Fibroblast of peridontal ligament (primary cell): ENCODE measurements at regions not wholly inside any gene's neighbourhood (a gene's known extent, or its start where the extent isn't known, plus 50 kb on each side); places are given as distances from the start of the nearest gene placed in this dataset.
"Not testable (repeated sequence)": the region's sequence is repeated elsewhere in the genome, so short reads cannot be mapped to it uniquely, and the experiment has no call there.

Source experiments
- DNase-seq: peaks from one replicate; pipeline ENCODE4 v3.0.0-alpha.2; 2010; ENCODE audit errors: extremely low read depth

DNA sequence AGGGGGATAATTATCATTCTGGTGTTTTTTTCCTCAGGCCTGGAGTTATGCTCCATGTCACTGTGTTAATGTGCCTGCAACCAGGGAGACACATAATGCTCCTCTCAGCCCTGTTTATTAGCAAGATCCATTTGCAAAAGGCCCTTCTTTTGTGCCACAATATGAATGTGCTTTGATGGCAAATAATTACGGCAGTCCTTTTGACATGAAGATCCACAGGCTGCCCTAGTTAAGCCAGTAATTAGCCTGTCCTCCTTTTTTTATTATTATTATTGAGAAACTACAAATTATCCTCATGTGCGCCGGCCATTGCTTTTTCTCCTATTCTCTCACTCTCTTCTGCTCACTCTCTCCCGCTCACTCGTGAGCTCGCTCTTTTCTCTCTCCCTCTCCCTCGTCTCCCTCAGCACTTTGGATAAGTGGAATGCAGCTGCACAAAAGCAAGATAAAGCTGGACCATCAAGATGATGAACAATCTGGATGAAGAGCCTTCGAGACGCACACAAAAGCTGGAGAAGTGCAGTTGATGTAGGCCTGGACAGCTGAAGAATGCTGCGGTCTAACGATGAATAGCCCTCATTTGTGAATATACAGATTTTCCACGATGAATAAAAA is 762.3 kb downstream of the BCL11A start:
- DNase-seq: no peak

DNA sequence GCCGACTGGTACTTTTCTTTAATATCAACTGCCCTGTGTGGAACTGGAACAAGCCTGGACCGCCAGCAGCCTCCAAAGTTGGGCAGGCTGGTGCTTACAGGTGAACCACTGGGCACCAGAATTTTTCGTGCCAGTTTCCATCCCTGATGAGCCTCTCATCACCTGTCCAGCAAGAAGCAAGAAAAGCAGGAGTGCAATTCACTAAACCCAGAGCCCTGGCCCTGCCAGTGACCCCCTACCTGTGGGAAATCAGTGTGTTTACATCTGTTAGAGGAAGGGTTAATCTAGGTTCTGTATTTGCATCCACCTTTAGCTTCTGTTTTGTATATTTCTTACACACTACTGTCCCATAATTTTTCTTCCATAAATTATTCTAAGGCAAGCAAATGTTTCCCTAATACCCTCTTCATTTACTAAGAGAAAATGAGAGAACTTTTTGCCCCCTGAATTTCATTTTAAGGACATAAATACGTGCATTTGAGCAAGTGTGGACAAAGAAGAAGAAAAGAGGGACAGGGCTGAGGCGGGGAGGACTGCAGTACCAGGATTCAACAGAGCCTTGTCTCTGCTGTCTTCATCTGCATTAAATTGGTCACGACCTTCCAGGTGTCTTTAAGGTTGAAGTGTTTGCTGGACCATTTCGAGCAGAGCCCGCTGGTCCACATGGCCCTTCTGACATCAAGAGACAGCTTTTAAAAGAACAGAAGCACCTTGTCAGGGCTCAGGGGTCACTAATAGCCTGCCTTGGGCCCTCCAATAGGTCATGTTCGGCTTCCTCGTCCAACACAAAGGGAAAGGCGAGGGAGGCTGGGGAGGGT is 763.1 kb downstream of the BCL11A start:
- no peak for DNase-seq

DNA sequence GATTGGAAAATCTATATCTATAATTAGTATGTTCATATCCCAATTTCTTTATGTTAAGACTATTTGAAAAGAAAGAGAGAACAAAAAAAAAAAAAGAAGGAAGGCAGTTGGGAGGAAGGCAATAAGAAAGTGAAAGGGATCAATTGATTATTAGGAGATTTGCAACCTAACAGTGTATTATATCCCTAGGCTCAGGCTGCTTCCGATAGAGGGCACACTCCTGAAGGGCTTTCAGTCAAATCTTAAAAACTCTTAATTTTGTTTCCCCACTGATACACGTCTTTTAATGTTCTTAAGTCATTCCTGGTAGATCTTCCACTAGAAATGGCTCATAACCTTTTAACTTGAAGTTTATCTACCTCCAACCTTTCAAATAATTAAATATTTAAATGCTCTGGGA is 763.9 kb downstream of the BCL11A start:
- DNase-seq: no peak

DNA sequence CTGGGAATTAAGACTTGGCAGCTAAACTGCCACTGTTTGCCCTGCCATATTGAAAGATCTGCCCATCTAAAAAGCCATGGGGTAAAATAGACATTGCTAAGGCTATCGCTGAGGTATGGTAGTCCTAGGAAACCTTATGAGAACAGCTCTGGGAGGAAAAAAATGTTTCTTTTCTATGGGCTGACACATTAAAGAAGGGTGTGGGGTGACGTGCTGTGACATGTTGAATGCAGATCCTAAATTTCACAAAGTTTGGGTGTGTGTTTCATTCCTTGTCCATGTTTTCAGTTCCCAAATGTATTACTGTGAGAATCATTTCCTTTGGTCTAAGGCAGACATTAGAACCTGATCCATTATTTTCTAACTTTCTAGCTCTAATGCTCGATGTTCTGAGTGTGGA is 766.4 kb downstream of the BCL11A start:
- no peak for DNase-seq

DNA sequence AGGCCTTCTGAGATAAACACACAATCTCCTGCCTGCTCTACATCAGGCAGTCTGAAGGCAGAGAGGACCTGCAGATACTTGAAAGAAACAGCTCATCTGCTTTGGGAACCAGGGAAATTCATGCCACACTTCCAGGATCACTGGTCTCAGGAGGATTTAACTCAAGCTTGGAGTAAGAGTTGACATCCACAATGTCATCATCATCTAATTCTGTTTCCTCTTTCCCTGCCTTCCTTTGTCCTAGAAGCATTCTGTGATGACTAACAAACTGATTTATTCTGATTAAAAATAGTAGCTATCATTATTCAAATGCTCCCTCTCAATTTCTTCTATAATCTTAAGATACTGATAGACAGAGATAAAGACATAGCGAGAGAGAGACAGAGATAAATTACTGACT is 766.8 kb downstream of the BCL11A start:
- DNase-seq: no peak

DNA sequence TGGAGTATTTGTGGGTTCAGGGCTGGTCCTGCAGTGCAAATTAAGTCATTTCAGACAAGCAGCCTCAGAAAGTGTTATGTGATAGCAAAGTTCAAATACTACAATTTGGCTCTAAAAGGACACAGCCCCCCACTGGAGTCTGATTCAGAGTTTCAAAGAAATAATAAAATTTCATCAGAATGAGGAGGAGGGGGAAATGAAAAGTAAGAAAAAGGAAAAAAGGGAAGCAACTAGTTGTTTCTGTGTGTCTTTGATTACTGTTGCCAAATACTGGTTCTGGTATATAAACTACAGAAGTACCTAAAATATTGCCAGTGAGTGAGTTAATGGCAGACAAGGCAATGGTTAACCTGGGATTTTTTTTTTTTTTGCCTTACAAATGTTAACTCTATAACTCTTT is 773.9 kb downstream of the BCL11A start:
- no peak for DNase-seq

DNA sequence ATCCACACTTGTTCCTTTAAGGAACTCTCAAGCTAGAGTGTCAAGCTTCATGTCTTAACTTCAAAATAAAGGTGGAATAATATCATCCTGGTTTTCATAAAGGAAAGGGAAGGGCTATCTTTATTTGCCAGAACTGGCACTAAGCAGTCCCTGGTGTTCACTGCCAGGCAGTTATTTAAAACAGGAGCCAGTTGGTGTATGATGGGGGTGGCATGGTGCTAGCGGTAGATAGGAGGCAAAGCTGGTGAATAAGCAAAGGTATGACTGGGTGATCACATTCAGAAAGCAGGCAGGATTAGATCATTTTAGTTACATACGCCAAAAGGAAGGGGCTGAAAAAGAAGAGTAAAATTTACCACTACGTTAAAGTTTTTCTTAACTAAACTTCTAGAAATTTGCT is 776.3 kb downstream of the BCL11A start:
- DNase-seq: no peak

DNA sequence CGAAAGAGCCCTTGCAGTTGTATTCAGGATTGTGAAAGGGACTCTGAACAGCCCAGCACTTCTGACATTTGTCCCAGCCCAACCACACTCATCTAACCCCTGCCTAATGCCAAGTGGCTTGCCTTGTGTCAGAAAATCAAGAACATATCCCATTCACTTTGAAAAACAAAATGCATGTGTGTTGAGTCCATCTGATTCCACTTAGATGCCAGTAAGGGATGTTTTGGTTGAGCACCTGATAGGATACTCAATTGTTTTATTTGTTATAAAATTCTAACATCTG is 776.8 kb downstream of the BCL11A start:
- no peak for DNase-seq

DNA sequence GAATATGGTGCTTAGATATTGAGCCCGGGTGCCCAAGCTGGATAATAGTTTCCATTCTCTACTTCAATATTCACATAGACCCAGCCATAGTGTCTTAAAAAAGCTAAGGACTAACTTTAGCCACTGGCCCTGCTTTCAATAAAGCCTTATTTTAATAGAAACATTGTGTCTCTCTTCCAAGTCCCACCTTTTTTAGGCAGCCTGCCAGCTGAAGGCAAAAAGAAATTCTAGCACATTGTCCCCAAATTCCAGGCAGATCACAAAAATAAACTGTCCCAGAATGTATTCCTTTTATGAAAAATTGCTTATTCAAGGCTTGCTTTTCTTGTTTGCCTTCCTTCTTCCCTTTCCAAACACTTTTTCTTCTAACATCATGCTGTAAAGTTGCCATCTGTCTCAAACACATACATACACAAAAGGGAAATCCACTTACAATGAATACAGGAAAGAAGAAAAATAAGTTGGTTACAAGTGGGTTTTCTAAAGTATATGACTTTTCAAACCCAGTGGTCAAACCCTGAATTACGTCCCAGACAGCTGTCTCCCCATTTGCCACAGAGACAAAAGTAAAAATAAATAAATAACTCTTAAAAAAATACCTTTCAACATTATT is 778.5 kb downstream of the BCL11A start:
- DNase-seq: no peak

DNA sequence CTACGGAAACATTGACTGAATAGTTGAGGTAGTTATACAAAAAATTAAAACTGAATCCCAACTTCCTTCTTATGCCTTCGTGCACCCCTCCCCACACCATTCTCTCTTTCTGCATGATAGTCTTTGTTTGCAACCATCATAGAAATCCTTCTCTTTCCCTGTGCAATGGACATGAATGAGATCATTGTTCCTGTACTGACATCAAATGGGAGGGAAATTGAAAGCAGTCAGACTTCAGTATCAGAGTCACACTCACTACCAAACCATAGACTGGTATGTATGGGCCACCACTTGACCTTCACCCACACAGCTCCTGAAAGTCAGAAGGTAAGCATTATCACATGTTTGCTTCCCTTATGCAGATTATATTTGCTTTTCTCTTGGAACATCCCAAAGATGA is 782.8 kb downstream of the BCL11A start:
- no peak for DNase-seq

DNA sequence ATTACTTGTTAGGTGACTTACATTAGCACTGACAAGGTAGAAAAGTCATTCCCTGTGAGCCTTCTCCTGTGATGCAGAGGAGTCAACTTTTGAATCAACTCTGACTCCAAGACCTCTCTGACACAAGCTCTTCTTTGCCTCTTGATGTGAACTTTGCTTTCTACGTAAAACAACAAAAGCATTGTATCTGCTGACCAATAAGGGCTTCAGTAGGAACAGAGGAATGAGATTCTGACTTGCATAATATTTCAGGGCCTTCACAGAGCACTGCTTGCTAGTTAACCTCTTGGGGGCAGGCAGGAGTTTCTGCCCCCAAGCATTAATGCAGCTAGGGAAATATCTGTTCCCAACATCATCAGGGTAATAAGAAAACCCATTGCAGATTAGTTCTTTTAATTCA is 791.5 kb downstream of the BCL11A start:
- no peak for DNase-seq

DNA sequence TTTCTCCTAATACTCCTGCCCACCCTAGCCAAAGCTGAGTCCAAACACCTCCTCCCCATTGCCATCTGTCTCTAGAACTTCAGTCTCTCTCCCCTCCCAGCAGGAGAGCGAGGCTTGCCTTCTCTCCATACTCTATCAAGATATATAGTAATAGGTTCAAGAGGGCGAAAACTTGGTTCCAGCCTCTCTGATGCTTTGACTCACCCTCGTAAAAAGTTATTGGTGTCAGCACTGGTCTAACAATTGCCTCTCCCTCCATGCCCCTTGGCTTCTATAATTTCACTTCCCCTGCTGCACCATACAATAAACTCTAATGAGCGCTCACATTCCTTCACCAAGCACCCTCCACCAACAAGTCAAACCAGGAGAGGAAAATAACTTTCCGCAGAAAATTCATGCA is 797.3 kb downstream of the BCL11A start:
- no peak for DNase-seq

DNA sequence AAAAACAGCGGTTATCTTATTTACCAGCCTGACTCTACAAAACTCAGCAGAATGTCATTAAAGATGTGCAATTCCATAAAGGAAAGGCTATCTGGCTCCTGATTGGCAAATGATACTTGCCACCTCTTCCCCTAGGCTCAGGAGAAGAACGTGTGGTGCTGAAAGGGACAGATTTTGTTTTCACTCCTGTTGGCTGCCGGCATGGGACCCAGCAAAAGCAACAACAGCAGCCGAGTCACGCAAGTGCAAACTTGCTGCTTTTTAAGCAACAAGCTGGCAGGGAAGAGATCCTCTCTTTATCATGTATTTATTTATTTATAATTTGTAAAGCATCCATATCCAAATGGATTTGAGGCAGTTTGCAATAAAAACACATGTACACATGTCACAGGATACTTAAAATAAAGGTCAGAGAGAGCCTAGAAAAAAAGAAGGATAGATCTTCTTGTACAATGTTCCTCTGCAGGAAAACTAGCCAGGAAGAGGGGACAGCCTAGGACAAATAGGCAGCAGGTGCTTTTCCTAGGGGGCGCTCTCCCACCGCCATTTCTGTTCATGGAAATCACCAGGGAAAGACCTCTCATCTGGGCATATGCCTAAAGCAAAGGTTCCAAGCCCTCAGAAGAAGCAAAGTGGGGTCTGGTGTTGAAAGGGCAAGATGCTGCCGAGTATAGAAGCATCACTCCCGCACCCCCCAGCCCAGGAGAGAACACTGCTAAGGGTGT is 799.3 kb downstream of the BCL11A start:
- DNase-seq: no peak

DNA sequence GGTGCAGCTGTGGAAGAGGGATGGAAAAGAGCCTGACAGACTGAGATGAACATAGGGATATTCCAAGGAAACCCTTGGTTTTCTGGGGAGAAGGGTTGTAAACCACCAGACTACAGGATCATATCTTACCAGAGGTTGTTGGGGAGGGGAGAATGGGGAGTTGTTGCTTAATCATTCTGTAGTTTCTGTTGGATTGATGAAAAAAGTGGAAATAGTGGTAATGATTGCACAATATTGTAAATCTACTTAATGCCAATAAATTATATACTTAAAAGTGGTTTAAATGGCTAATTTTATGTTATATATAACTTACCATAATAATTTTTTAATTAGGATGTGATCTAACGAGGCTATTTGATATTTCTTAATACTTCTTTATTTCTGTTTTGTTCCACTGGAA is 800.9 kb downstream of the BCL11A start:
- DNase-seq: no peak

DNA sequence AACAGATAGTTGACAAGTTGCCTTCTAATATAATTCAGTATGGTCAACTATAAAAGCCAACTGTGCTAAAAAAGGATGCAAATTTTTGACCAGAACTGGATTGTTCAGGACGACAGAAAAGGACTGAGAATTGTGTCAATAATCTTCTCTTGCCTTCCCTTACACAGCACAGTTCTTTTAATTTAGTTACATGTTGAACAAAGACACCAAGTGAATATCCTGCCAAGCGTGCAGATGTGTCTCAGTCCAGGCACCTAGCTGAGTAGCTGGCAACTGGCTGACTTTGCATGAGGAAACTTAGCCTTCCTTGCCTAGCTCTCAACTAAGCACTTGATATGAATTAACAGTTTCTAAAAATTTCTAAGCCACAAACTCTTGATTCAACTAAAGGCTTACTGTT is 801.4 kb downstream of the BCL11A start:
- DNase-seq: no peak

DNA sequence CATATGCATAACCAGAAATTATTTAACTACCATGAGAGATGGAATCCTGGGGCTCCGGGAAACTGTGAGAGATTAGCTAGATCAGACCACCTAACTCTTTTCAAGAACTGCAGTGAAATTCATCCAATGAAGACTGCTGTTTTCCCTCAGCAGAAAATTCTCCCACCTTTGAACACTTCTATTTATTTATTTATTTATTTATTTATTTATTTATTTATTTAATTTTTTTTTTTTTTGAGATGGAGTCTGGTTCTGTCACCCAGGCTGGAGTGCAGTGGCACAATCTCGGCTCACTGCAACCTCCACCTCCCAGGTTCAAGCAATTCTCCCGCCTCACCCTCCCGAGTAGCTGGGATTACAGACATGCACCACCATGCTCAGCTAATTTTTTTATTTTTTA is 802.2 kb downstream of the BCL11A start:
- not testable (repeated sequence) for DNase-seq

DNA sequence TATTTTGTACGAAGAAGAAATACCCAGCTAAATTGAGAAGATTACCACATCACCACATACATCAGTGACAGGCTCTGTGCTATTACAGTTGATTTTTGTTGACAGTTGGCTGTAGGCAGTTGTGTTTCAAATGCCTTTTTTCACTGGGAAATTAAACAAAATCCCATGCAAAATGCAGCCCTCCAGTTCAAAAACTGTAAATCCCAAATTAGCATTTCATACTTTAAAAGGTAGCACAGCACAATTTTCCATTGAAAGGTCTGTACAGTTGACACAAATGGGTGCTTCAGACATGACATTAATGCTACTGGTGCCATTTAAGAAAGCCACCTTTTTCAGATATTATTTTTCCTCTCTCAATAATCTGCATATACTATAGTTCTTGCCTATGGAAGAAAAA is 807.2 kb downstream of the BCL11A start:
- DNase-seq: no peak

DNA sequence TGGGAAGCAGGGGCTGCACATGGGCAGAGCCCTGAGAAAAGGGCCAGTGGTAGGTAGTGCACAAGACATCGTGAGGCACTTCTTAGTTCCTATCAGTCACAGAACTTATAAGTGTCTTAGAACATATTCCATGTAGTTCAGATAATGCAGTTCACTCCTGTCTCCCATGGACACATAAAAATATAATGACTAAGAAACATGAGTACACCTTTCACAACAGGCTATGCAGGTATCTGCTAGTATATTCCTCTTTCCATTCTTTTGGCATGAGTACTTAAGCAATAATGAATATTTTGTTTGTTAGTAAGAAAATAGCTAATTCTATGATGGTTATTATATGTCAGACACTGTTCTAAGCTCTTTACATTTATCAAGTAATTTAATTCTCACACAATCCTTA is 808.4 kb downstream of the BCL11A start:
- DNase-seq: no peak

DNA sequence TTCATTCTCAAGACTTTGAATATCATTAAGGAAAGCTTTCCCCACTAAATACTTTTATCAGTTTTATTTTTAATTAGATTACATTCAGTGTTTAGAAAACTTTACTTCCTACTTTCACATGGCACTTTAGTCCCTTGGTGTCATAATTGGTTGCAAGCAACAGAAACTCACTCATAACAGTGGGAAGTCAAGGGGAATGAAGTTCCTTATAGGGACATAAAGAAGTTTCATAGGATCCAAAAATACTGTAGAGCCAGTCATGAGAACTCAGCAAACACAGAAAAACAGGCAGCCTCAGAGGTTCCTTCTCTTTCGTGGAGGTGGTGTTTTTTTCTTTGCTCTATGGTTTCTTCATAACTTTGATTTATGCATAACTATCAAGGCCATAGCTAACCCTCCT is 809.0 kb downstream of the BCL11A start:
- no peak for DNase-seq

DNA sequence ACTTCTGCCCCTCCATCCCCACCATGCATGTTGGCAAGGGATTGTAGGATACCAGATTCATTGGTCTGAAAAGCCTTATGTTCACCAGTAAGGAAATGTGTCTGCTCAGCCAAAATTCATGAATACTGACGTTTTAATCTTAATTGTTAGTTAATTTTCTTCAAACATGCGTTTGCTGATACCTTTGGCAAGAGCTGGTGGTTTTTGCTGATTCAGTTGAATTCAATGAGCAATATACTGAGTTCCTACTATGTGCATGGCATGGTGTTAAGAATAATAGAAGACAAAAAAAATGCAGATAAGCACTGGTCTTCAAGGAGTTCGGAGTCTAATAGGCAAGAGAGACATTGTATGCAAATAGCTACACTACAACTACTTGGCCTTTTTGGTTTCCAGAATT is 811.6 kb downstream of the BCL11A start:
- DNase-seq: no peak

DNA sequence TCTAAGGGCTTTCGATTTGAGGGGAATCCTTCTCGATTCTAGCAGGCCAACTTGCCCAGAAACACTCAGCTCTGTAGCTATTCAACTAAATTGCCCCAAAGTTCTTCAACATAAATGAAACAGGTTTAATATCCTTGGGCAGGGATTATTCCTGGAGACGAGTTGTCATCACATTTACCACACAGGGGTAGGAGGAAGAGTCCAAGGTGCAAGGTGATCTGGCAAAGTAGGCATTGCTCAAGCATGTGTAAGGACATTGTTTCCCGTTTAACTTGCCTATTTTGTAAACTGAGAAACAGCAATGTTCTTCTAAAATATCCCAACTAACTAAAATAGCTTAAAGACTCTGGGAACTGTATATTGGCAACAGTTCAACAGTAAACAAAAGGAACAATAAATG is 814.3 kb downstream of the BCL11A start:
- DNase-seq: no peak

DNA sequence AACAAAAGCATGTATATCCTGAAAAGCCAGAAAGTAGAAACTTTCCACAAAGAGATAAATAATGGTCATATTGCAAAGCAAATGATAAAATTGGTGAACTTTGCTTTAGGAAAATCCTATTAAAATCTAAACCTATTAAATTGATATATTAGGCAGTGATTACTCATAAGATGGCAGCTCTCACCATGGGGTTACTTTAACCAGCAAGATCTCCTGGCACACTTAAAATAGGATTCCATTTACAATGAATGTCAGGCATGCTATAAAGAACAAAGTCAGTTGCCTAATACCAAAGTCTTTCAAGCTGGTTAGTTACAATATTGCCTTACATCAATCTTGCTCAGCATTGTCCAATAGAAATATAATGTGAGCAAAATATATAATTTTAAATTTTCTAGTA is 816.2 kb downstream of the BCL11A start:
- no peak for DNase-seq

DNA sequence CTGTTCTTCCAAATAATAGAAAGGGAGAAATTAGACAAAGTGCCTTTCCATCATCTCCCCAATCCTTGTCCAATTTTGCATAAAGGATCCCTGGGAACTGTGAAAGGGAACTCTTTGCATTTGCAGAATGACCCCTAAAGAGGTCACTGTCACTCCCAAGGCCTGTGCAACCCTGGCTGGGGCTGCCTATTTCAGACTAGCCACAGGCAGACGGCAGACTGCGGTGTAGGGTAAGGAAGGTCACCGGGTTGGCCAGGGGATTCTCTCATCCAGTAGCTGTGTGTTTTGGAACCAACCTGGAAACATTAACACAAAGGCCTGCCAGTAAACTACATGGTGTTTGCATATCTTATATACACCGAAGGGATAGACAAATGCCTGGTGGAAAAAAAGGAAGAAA is 818.7 kb downstream of the BCL11A start:
- no peak for DNase-seq
